ENCODE measurements at regions not wholly inside any gene's neighbourhood (a gene's known extent, or its start where the extent isn't known, plus 50 kb on each side); places are given as distances from the start of the nearest gene placed in this dataset.

GRCh38 chr1:181391301-181391900, 91.9 kb upstream of the CACNA1E start:
- FAIRE-seq (no peak), DNase-seq (ENCODE audit: low read depth) (no peak)
- Histone ChIP-seq H3K4me3 (ENCODE audit: low read depth, low read length) (no peak overlapping the region), H3K27me3 (ENCODE audit: control insufficient read depth, insufficient read depth, low read length) (peaks cover 1% of the 10 kb centered on the region), H3K36me3 (ENCODE audit: control insufficient read depth, insufficient read depth, low read length) (no peaks in the 10 kb centered on the region)
- TF ChIP-seq CTCF (IDR thresholded peaks at IDR 0.05; ENCODE audit: insufficient read depth, low read length, severe bottlenecking), result no peak

- H3K36me3 ChIP-seq (ENCODE audit: control insufficient read depth, insufficient read depth, low read length), result no peaks in the 10 kb centered on the region
- FAIRE-seq (no peak), DNase-seq (ENCODE audit: low read depth) (no peak)
- H3K4me3 ChIP-seq (ENCODE audit: low read depth, low read length), result no peak overlapping the region
- peaks cover 1% of the 10 kb centered on the region for H3K27me3 ChIP-seq (ENCODE audit: control insufficient read depth, insufficient read depth, low read length)
- no peak for TF ChIP-seq CTCF (IDR thresholded peaks at IDR 0.05; ENCODE audit: insufficient read depth, low read length, severe bottlenecking)
Measured at GRCh38 chr1:181392133-181392532, 91.2 kb upstream of the CACNA1E start.

GRCh38 chr1:181392613-181393220, 90.6 kb upstream of the CACNA1E start:
- Histone ChIP-seq H3K27me3 (ENCODE audit: control insufficient read depth, insufficient read depth, low read length) (peaks cover 1% of the 10 kb centered on the region), H3K36me3 (ENCODE audit: control insufficient read depth, insufficient read depth, low read length) (no peaks in the 10 kb centered on the region), H3K4me3 (ENCODE audit: low read depth, low read length) (no peak overlapping the region)
- FAIRE-seq (no peak), DNase-seq (ENCODE audit: low read depth) (peak; percentile 38)
- TF ChIP-seq CTCF (IDR thresholded peaks at IDR 0.05; ENCODE audit: insufficient read depth, low read length, severe bottlenecking), result no peak

DNA sequence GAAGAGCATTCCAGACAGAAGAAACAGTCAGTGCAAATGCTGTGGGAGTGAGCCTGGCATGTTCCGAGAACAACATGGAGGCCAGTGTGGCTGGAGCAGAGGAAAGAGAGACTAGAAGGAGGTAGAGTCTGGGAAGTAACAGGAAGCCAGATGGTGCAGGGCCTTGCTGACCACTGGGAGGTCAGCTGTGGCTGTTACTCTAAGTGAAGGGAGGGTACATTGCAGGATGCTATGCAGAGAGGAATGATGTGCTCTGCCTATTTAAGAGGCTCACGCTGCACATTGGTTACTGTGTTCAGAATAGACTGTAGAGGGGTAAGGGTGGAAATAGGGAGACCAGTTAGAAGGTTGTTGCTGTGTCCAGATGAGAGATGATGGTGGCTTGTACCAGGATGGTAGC, 88.6 kb upstream of the CACNA1E start:
- Histone ChIP-seq H3K4me3 (ENCODE audit: low read depth, low read length) (no peak overlapping the region), H3K36me3 (ENCODE audit: control insufficient read depth, insufficient read depth, low read length) (no peaks in the 10 kb centered on the region), H3K27me3 (ENCODE audit: control insufficient read depth, insufficient read depth, low read length) (peaks cover 1% of the 10 kb centered on the region)
- no peak for DNase-seq (ENCODE audit: low read depth)
- FAIRE-seq, result no peak
- no peak for TF ChIP-seq CTCF (IDR thresholded peaks at IDR 0.05; ENCODE audit: insufficient read depth, low read length, severe bottlenecking)

DNA sequence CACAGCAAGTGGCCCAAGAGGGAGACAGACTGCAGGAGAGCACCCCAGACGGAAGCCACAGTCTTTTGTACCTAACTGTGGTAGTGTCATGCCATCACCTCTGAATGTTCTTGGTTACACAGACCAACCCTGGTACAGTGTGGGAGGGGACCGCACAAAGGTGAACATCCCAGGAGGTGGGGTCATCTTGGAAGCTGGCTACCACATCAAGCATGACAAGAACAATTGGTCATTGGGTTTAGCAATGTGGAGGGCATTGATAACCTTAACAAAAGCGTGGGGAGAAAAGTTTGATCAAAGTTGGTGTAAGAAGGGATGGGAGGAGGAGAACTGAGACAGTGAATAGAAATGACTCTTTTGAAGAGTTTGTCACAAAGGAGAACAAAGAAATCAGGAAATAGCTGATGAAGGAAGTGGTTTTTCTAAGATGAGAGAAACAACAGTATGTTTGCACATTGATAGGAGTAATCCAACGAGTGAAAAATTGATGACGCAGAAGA, 87.1 kb upstream of the CACNA1E start:
- Histone ChIP-seq H3K36me3 (ENCODE audit: control insufficient read depth, insufficient read depth, low read length) (no peaks in the 10 kb centered on the region), H3K27me3 (ENCODE audit: control insufficient read depth, insufficient read depth, low read length) (peaks cover 1% of the 10 kb centered on the region), H3K4me3 (ENCODE audit: low read depth, low read length) (no peak overlapping the region)
- DNase-seq (ENCODE audit: low read depth) (no peak), FAIRE-seq (no peak)
- no peak for TF ChIP-seq CTCF (IDR thresholded peaks at IDR 0.05; ENCODE audit: insufficient read depth, low read length, severe bottlenecking)

Data from bronchial epithelial cell (primary cell).